ENCODE measurements at regions not wholly inside any gene's neighbourhood (a gene's known extent, or its start where the extent isn't known, plus 50 kb on each side); places are given as distances from the start of the nearest gene placed in this dataset.

DNA sequence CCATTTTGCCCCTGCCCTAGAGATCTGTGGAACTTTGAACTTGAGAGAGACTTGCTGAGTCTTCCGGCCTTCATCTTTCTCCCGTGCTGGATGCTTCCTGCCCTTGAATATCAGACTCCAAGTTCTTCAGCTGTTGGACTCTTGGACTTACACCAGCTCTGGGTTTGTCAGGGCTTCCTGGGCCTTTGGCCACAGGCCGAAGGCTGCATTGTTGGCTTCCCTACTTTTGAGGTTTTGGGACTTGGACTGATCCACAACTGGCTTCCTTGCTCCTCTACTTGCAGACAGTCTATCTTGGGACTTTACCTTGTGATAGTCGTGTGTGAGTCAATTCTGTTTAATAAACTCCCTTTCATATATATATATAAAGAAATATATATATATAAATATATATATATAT lies 1071.0 kb downstream of the ADGRL3 start:
- DNase-seq = no peak

More for the DNA sequence above, 1071.0 kb downstream of the ADGRL3 start:
- no peaks in the 10 kb centered on the region for H3K9me3 ChIP-seq (ENCODE audit: control insufficient read depth, low read depth, low read length)
- H3K4me2 ChIP-seq (ENCODE audit: insufficient read depth, insufficient read length, low read length) = no peak overlapping the region
- H3K27ac ChIP-seq (ENCODE audit: insufficient read length, low read depth, low read length) = no peak overlapping the region
- Mint-ChIP-seq H3K4me3 (no peak overlapping the region), H3K9me3 (no peaks in the 10 kb centered on the region), H3K27me3 (ENCODE audit: low read depth) (no peaks in the 10 kb centered on the region), H3K4me1 (peaks cover 0 to 2% of the 10 kb centered on the region in 2 experiments; a peak in 1 of 4 replicates), H3K27ac (no peak overlapping the region; a peak in 1 of 7 replicates), H3K36me3 (ENCODE audit: insufficient read depth in 1 of 3, low read depth in 3 of 3) (no peaks in the 10 kb centered on the region)
- no peak overlapping the region for H2BK12ac ChIP-seq (ENCODE audit: insufficient read length, low read depth, low read length)
- H3T11ph ChIP-seq (ENCODE audit: low read length) = no peak overlapping the region
- H3K56ac ChIP-seq (ENCODE audit: insufficient read length, low read depth, low read length) = no peak overlapping the region
- H3K27me3 ChIP-seq (ENCODE audit: insufficient read depth, low read length) = no peaks in the 10 kb centered on the region
- no peak overlapping the region for H2BK120ac ChIP-seq (ENCODE audit: low read depth, low read length, poor library complexity, severe bottlenecking)
- H2AFZ ChIP-seq (ENCODE audit: low read length) = no peak overlapping the region
- H3K79me2 ChIP-seq (ENCODE audit: insufficient read depth, low read length) = no peaks in the 10 kb centered on the region
- no peak overlapping the region for H3K9ac ChIP-seq (ENCODE audit: extremely low read depth, insufficient read length, low read length)
- H4K91ac ChIP-seq (ENCODE audit: insufficient read length, low read depth, low read length) = no peak overlapping the region
- H3K4ac ChIP-seq (ENCODE audit: low read depth, low read length) = no peak overlapping the region
- no peak overlapping the region for H2BK20ac ChIP-seq (ENCODE audit: low read depth, low read length, poor library complexity, severe bottlenecking)
- H2BK5ac ChIP-seq (ENCODE audit: insufficient read length, low read length) = no peak overlapping the region
- H4K20me1 ChIP-seq (ENCODE audit: control insufficient read depth, insufficient read depth, insufficient read length) = no peaks in the 10 kb centered on the region
- no peak overlapping the region for H3K18ac ChIP-seq (ENCODE audit: insufficient read length, low read depth, low read length)
- TF ChIP-seq, protein P1, sequence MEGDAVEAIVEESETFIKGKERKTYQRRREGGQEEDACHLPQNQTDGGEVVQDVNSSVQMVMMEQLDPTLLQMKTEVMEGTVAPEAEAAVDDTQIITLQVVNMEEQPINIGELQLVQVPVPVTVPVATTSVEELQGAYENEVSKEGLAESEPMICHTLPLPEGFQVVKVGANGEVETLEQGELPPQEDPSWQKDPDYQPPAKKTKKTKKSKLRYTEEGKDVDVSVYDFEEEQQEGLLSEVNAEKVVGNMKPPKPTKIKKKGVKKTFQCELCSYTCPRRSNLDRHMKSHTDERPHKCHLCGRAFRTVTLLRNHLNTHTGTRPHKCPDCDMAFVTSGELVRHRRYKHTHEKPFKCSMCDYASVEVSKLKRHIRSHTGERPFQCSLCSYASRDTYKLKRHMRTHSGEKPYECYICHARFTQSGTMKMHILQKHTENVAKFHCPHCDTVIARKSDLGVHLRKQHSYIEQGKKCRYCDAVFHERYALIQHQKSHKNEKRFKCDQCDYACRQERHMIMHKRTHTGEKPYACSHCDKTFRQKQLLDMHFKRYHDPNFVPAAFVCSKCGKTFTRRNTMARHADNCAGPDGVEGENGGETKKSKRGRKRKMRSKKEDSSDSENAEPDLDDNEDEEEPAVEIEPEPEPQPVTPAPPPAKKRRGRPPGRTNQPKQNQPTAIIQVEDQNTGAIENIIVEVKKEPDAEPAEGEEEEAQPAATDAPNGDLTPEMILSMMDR (conservative IDR thresholded peaks at IDR 0.05) = no peak
- H3K23ac ChIP-seq (ENCODE audit: insufficient read length, low read depth, low read length) = no peak overlapping the region
- H3K79me1 ChIP-seq (ENCODE audit: insufficient read depth, low read depth, low read length, poor library complexity, severe bottlenecking) = no peaks in the 10 kb centered on the region
- H3K23me2 ChIP-seq (ENCODE audit: insufficient read length, low read depth, low read length, poor library complexity, severe bottlenecking) = no peaks in the 10 kb centered on the region
- WGBS (ENCODE audit: extremely low coverage, insufficient read length, low lambda C conversion rate) = no CpG with 5 or more reads among the region's 4 CpGs
- H4K8ac ChIP-seq (replicated peaks; ENCODE audit: insufficient read length, low read depth, low read length) = no peak overlapping the region
- H3K4me1 ChIP-seq (ENCODE audit: insufficient read depth, low read length) = no peaks in the 10 kb centered on the region
- no peak overlapping the region for H4K5ac ChIP-seq (ENCODE audit: insufficient read length, low read depth, low read length)
- no peak overlapping the region for H2BK15ac ChIP-seq (ENCODE audit: low read depth, low read length)
- no peak overlapping the region for H2AK5ac ChIP-seq (ENCODE audit: insufficient read length, low read length)
- H3K14ac ChIP-seq (ENCODE audit: insufficient read depth, low read length) = no peak overlapping the region

Data from H9 (cell line).